NCI-H1436 (cell line): ENCODE measurements at regions not wholly inside any gene's neighbourhood (a gene's known extent, or its start where the extent isn't known, plus 50 kb on each side); places are given as distances from the start of the nearest gene placed in this dataset.

ENCODE experiments used
- DNase-seq: peaks from one replicate; lab custom pipeline; 2025; lab: John Stamatoyannopoulos, UW

DNA sequence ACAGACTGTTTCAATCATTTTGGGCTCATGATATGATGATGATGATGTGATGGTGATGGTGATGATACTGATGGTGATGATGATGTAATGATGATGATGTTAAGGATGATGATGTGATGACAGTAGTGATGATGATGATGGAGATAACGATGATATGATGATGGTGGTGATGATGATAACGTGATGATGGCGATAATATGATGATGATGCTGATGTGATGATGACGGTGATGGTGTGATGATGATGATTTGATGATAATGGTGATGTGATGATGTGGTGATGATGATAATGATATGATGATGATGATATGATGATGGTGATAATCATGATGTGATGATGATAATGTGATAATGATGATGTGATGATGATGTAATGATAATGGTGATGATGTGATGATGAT, 612.6 kb downstream of the AACS start:
- DNase-seq = no peak

GRCh38 chr12:125678589-125678993, 613.4 kb downstream of the AACS start:
- no peak for DNase-seq

GRCh38 chr12:125683748-125684381, 618.6 kb downstream of the AACS start:
- DNase-seq = no peak

GRCh38 chr12:125684968-125685790, 619.9 kb downstream of the AACS start:
- no peak for DNase-seq

DNA sequence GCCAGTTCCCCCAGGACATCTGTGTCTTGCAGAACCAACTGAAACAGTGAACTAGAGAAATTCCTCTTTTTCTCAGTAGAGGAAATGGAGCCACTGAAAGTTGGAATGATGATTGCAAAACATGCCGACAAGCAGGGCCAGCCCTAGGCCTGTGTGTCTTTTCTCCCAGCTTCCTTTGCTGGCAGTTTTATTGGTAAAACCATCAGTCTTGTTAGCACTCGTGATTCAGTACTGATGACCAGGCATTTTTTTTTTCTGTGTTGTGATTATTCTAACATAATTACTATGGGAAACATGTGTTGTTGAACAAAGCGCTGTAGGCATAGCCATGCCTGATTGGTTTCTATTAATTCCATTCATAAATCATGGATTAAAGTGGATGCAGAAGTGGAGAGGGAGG, 620.7 kb downstream of the AACS start:
- no peak for DNase-seq

- no peak for DNase-seq
Measured at GRCh38 chr12:125687403-125687802, 622.2 kb downstream of the AACS start.

DNA sequence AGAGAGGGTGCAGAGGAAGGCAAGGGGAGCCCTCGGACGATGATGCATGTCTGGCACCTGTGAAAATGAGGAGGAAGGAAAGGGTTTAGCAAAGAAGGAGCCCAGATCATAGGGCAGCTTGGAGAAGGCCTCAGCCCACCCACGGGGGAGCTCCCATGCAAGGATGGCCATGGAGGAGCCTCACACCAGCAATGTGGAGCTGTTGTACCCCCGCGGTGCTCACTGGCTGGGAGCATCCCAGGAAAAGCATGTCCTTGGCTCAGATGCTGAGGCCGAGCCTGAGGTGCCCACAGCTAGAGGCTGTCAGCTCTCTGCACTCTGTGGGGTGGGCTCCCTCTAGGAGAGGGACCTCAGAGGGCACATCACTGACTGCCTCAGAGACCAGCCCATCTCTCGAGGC, 622.6 kb downstream of the AACS start:
- DNase-seq = no peak

- DNase-seq = no peak
Measured at GRCh38 chr12:125688223-125688622, 623.0 kb downstream of the AACS start.

DNA sequence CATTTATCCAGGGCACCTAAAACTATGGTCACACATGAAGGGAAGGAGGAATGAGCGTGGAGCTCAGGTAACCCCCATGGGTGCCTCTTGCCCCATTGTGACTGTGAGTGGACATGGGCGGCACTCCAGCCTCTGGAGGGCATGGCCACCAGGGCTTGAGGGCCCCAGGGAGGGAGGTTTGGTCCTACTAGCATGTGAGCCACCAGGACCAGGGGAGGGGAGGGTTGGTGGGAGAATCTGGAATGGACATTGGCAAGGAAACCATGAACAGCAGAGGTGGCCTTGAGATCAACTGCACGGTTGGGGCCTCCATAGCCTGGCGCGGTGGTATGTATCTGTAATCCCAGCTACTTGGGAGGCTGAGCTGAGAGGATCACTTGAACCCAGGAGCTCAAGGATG, 623.6 kb downstream of the AACS start:
- no peak for DNase-seq

DNA sequence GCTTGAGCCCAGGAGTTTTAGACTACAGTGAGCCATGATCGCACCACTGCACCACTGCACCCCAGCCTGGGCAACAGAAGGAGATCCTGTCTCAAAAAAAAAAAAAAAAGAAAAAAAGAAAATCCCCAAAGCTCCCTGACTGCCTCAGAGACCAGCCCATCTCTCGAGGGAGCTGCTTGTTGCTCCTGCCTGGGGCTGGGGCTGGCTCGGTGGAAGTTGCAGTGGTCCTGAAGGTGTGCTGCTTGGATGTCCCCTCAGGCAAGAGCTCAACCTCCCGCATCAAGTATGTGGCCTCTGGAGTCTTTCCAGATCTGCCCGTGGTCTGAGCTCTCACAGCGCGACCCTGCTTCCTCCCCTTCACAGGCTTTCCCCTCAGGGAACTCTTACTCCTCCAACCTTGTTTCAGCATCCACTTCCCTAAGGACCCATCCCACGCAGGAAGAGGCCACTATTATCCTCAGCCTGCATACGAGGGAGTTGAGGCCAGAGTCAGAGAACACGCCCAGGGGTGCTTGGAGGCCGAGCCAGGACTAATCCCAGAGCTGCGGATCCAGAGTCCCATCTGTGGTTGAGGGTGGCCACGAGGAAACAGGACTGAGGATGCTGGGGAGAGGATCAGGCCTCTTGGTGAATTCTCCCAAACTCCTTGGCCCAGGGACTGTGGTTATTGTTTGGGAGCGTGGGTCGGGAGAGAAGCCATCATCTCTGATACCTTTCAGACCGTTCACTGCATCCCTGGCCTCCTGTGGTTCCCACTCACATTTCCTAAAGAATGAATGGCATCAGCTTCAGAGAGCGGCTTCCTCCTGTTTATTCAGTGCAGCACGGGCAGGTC, 624.6 kb downstream of the AACS start:
- no peak for DNase-seq

DNA sequence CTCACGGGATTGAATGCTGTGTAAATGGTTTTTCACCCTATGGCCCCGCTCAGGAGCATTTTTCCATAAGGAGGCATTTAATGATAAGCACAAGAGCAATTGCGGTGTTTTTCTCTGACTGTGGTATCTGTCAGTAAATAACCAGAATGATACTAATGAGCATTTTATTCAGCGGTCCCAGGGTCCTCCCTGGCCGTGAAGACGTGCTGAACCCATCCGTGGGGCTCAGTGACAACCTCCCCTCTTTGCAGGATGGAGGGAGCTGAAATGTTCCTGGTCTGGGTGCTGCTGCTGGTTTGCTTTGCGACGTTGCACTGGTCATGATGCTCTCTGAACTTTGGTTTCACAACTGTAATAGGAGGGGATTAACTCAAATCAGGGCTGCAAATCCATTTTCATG, 625.6 kb downstream of the AACS start:
- DNase-seq = no peak

- no peak for DNase-seq
Measured at GRCh38 chr12:125696054-125696453, 630.8 kb downstream of the AACS start.

DNA sequence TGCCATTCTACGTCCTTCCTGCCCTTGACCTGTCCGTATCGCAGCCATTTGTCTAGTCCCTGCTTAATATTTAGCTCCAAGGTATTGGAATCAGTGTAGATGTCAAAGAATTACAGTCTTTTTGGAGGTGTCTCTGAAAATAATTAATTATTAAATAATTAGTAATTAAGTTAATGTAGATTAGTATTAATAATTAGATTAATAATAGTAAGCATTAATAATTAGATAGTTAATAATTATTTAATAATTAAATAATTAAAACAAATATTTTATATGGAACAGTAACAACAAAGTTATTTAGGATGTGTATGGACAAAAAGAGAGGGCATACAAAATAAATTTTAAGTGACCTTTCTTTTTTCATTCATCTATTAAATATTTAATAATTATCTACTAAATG, 639.6 kb downstream of the AACS start:
- DNase-seq = no peak

- DNase-seq = no peak
Measured at GRCh38 chr12:125720961-125721360, 655.7 kb downstream of the AACS start.

DNA sequence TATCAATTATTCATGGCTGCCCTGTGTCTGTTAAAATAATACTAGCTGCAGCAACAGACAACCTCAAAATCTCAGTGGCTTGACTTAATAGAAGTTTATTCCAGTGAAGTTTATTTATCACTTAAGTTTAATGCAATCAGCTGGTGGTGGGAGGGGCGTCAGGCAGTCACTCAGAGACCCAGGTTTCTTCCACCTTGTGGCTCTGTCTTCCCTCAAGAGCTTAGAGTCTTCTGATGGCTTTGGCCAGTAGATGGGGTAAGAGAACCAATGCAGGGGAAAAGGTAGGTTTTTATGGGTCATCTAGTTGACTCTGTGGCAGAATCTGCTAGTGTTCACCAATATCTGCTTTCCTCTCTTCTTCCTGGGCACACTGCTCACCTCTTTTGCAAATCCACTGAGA, 668.9 kb downstream of the AACS start:
- no peak for DNase-seq

DNA sequence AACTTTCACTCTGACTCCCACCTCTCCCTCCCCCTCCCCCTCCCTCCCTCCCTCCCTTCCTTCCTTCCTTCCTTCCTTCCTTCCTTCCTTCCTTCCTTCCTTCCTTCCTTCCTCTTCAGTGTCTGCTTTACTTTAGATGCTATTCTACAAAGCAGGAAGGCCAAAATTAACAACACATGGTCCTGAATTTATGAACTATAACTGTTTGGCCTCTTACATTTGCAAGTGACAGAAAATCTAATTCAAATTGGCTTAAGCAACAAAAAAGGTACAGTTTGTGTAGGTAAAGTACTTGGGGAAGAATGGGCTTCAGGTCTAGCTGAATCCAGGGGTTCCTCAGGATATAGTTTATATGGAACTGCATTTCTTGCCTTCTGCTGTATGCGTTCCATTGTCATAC, 673.0 kb downstream of the AACS start:
- DNase-seq = no peak

GRCh38 chr12:125742413-125742812, 677.2 kb downstream of the AACS start:
- no peak for DNase-seq

GRCh38 chr12:125744201-125744600, 679.0 kb downstream of the AACS start:
- no peak for DNase-seq

GRCh38 chr12:125755512-125755911, 690.3 kb downstream of the AACS start:
- no peak for DNase-seq

DNA sequence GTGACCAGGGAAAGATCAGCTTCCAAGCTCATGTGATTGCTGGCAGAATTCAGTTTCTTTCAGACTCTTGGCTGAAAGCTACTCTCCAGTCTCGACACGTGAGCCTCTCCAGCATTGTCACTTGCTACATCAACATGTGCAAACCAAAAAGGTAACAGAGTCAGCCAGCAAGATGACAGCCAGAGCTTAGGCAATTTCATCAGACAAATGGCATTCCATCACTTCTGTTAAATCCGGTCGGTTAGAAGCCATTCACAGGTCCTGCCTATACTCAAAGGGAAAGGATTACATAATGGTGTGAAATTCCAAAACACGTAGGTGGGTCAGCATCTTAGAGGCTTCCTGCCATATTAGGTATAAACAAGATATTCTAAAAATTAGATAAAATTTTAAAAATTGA, 700.9 kb downstream of the AACS start:
- no peak for DNase-seq

- no peak for DNase-seq
Measured at GRCh38 chr12:125772403-125772802, 707.2 kb downstream of the AACS start.

DNA sequence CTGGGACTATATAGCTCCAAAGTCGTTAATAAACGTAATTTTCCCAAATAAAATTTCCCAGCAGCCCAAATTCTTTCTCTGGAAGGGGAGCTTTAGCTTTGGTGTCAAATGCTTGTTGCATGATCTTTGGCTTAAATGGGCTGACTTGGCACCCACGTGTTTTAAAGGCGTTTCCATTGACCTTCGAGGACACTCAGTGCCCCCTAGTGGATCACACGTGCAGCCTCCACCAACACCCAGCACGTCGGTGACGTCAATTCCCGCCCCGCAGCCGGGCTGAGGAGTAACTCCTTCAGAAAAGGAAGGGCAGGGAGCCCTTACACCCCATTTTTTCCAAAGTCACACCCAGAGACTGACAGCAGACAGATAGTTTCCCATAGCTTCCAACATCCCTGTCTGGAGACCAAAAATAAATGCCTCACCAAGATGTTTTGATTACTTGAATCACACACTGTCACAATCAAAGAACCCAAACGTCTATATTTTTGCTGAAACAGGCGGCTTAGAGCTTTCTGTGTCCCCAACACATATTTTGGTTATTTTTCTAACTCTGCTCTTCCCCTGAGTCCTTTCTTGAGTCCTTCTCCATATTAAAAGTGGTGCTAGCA, 707.9 kb downstream of the AACS start:
- no peak for DNase-seq
